ENCODE measurements at regions not wholly inside any gene's neighbourhood (a gene's known extent, or its start where the extent isn't known, plus 50 kb on each side); places are given as distances from the start of the nearest gene placed in this dataset.

- Mint-ChIP-seq H3K4me3 (ENCODE audit: low read depth) (no peak overlapping the region), H3K4me1 (ENCODE audit: low read depth) (no peaks in the 10 kb centered on the region), H3K9me3 (no peaks in the 10 kb centered on the region), H3K27ac (no peak overlapping the region), H3K36me3 (ENCODE audit: low read depth) (no peaks in the 10 kb centered on the region), H3K27me3 (ENCODE audit: low read depth) (no peaks in the 10 kb centered on the region)
- intact Hi-C loops (cut with micrococcal nuclease) = no loop called here
- no peak for DNase-seq (ENCODE audit: low spot score)
These were observed 277.6 kb downstream of the PLPP3 start for GRCh38 chr1:56301791-56302190.

- Mint-ChIP-seq H3K4me1 (ENCODE audit: low read depth) (no peaks in the 10 kb centered on the region), H3K9me3 (no peaks in the 10 kb centered on the region), H3K27ac (no peak overlapping the region), H3K4me3 (ENCODE audit: low read depth) (no peak overlapping the region), H3K36me3 (ENCODE audit: low read depth) (no peaks in the 10 kb centered on the region), H3K27me3 (ENCODE audit: low read depth) (no peaks in the 10 kb centered on the region)
- intact Hi-C loops (cut with micrococcal nuclease) = no loop called here
- no peak for DNase-seq (ENCODE audit: low spot score)
These were observed 278.5 kb downstream of the PLPP3 start for GRCh38 chr1:56300836-56301235.

DNA sequence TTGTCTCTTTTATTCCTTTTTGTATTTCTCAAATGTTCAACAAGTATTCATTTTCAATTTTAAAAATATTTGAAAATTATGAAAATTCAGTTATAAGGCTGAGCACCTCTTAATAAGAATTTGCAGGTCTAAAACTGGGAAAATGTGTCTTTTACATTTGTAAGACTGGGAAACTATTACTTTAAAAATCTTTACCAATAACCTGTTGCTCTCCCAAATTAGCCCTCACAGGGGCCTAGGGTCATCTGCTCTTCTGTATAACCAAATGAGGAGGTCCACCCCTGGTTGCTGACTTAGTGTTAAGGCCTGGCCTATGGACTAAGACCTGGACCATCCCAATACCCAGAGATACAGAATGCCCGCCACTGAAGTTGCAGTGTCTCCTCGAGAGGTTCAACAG, 280.5 kb downstream of the PLPP3 start:
- H3K36me3 Mint-ChIP-seq (ENCODE audit: low read depth) = no peaks in the 10 kb centered on the region
- H3K4me1 Mint-ChIP-seq (ENCODE audit: low read depth) = no peaks in the 10 kb centered on the region
- no peaks in the 10 kb centered on the region for H3K9me3 Mint-ChIP-seq
- no peak for DNase-seq (ENCODE audit: low spot score)
- no peak overlapping the region for H3K27ac Mint-ChIP-seq
- no peak overlapping the region for H3K4me3 Mint-ChIP-seq (ENCODE audit: low read depth)
- no peaks in the 10 kb centered on the region for H3K27me3 Mint-ChIP-seq (ENCODE audit: low read depth)
- intact Hi-C loops (cut with micrococcal nuclease) = no loop called here

- H3K36me3 Mint-ChIP-seq (ENCODE audit: low read depth) = no peaks in the 10 kb centered on the region
- no peak overlapping the region for H3K4me3 Mint-ChIP-seq (ENCODE audit: low read depth)
- H3K4me1 Mint-ChIP-seq (ENCODE audit: low read depth) = no peaks in the 10 kb centered on the region
- intact Hi-C loops (cut with micrococcal nuclease) = no loop called here
- no peak overlapping the region for H3K27ac Mint-ChIP-seq
- no peaks in the 10 kb centered on the region for H3K27me3 Mint-ChIP-seq (ENCODE audit: low read depth)
- H3K9me3 Mint-ChIP-seq = no peaks in the 10 kb centered on the region
- no peak for DNase-seq (ENCODE audit: low spot score)
These were observed 281.5 kb downstream of the PLPP3 start for GRCh38 chr1:56297904-56298303.

GRCh38 chr1:56297208-56297607, 282.2 kb downstream of the PLPP3 start:
- Mint-ChIP-seq H3K36me3 (ENCODE audit: low read depth) (no peaks in the 10 kb centered on the region), H3K27me3 (ENCODE audit: low read depth) (no peaks in the 10 kb centered on the region), H3K4me1 (ENCODE audit: low read depth) (no peaks in the 10 kb centered on the region), H3K9me3 (no peaks in the 10 kb centered on the region), H3K4me3 (ENCODE audit: low read depth) (no peak overlapping the region), H3K27ac (no peak overlapping the region)
- DNase-seq (ENCODE audit: low spot score) = no peak
- intact Hi-C loops (cut with micrococcal nuclease) = no loop called here

- no peaks in the 10 kb centered on the region for H3K9me3 Mint-ChIP-seq
- H3K36me3 Mint-ChIP-seq (ENCODE audit: low read depth) = no peaks in the 10 kb centered on the region
- no peak overlapping the region for H3K4me3 Mint-ChIP-seq (ENCODE audit: low read depth)
- no peaks in the 10 kb centered on the region for H3K4me1 Mint-ChIP-seq (ENCODE audit: low read depth)
- no peak overlapping the region for H3K27ac Mint-ChIP-seq
- DNase-seq (ENCODE audit: low spot score) = no peak
- H3K27me3 Mint-ChIP-seq (ENCODE audit: low read depth) = no peaks in the 10 kb centered on the region
- intact Hi-C loops (cut with micrococcal nuclease) = no loop called here
These were observed 283.1 kb downstream of the PLPP3 start for GRCh38 chr1:56295949-56296929.

GRCh38 chr1:56291374-56291919, 287.9 kb downstream of the PLPP3 start:
- Mint-ChIP-seq H3K27me3 (ENCODE audit: low read depth) (no peaks in the 10 kb centered on the region), H3K4me1 (ENCODE audit: low read depth) (no peaks in the 10 kb centered on the region), H3K36me3 (ENCODE audit: low read depth) (no peaks in the 10 kb centered on the region), H3K27ac (no peak overlapping the region), H3K9me3 (no peaks in the 10 kb centered on the region), H3K4me3 (ENCODE audit: low read depth) (no peak overlapping the region)
- intact Hi-C loops (cut with micrococcal nuclease) = no loop called here
- no peak for DNase-seq (ENCODE audit: low spot score)

GRCh38 chr1:56289260-56289659, 290.1 kb downstream of the PLPP3 start:
- Mint-ChIP-seq H3K4me1 (ENCODE audit: low read depth) (no peaks in the 10 kb centered on the region), H3K27me3 (ENCODE audit: low read depth) (no peaks in the 10 kb centered on the region), H3K36me3 (ENCODE audit: low read depth) (no peaks in the 10 kb centered on the region), H3K9me3 (no peaks in the 10 kb centered on the region), H3K4me3 (ENCODE audit: low read depth) (no peak overlapping the region), H3K27ac (no peak overlapping the region)
- intact Hi-C loops (cut with micrococcal nuclease) = no loop called here
- DNase-seq (ENCODE audit: low spot score) = no peak

DNA sequence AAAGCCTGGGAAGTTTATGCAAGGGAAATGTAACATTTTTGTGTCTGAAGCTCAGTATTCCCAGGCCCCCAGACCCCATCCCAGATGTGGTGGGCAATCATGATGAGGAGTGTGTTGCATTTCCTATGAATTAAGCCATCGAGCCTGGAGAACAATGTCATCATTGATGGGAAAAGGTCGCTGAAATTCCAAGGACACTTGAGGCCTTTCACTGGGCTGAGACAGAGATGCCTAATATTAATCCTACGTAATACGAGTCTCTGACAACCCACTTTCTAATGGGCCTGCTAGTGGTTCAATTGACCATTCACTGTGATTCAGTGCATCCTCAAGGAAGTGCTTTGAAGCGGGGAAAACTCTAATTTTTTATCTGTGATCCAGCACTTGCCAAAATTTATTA, 291.6 kb downstream of the PLPP3 start:
- Mint-ChIP-seq H3K27ac (no peak overlapping the region), H3K27me3 (ENCODE audit: low read depth) (no peaks in the 10 kb centered on the region)
- intact Hi-C loops (cut with micrococcal nuclease) = no loop called here

DNA sequence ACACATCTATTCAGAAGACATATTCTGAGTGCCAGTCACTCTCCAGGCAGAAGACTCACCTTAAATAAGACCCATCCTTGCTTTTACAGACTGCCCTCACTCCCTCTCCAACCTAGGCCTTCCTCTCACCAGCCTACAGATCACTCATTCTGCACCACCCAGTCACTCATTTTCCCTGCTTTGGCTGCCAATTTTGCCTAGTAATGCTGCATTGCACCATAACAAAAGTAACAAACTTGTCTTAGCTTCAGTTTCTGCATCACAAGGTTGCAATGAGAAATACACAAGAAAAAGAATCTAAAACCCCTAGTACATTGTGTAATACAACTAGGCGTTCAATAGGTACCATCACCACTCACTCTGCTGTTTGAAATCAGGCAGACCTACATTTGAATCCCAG, 292.4 kb downstream of the PLPP3 start:
- intact Hi-C loops (cut with micrococcal nuclease) = no loop called here
- no peaks in the 10 kb centered on the region for H3K9me3 Mint-ChIP-seq
- no peak overlapping the region for H3K4me3 Mint-ChIP-seq (ENCODE audit: low read depth)
- no peak overlapping the region for H3K27ac Mint-ChIP-seq
- no peaks in the 10 kb centered on the region for H3K36me3 Mint-ChIP-seq (ENCODE audit: low read depth)
- no peak for DNase-seq (ENCODE audit: low spot score)
- no peaks in the 10 kb centered on the region for H3K27me3 Mint-ChIP-seq (ENCODE audit: low read depth)
- no peaks in the 10 kb centered on the region for H3K4me1 Mint-ChIP-seq (ENCODE audit: low read depth)

More for the DNA sequence above, 291.6 kb downstream of the PLPP3 start:
- DNase-seq (ENCODE audit: low spot score) = no peak
- no peaks in the 10 kb centered on the region for H3K9me3 Mint-ChIP-seq
- no peaks in the 10 kb centered on the region for H3K36me3 Mint-ChIP-seq (ENCODE audit: low read depth)
- H3K4me1 Mint-ChIP-seq (ENCODE audit: low read depth) = no peaks in the 10 kb centered on the region
- H3K4me3 Mint-ChIP-seq (ENCODE audit: low read depth) = no peak overlapping the region

GRCh38 chr1:56286506-56286905, 292.9 kb downstream of the PLPP3 start:
- DNase-seq (ENCODE audit: low spot score) = no peak
- Mint-ChIP-seq H3K4me3 (ENCODE audit: low read depth) (no peak overlapping the region), H3K9me3 (no peaks in the 10 kb centered on the region), H3K27ac (no peak overlapping the region), H3K27me3 (ENCODE audit: low read depth) (no peaks in the 10 kb centered on the region), H3K36me3 (ENCODE audit: low read depth) (no peaks in the 10 kb centered on the region), H3K4me1 (ENCODE audit: low read depth) (no peaks in the 10 kb centered on the region)
- intact Hi-C loops (cut with micrococcal nuclease) = no loop called here

GRCh38 chr1:56285554-56286402, 293.6 kb downstream of the PLPP3 start:
- Mint-ChIP-seq H3K27ac (no peak overlapping the region), H3K9me3 (no peaks in the 10 kb centered on the region), H3K4me1 (ENCODE audit: low read depth) (no peaks in the 10 kb centered on the region), H3K36me3 (ENCODE audit: low read depth) (no peaks in the 10 kb centered on the region), H3K4me3 (ENCODE audit: low read depth) (no peak overlapping the region), H3K27me3 (ENCODE audit: low read depth) (no peaks in the 10 kb centered on the region)
- DNase-seq (ENCODE audit: low spot score) = no peak
- intact Hi-C loops (cut with micrococcal nuclease) = no loop called here

GRCh38 chr1:56284928-56285327, 294.4 kb downstream of the PLPP3 start:
- no peaks in the 10 kb centered on the region for H3K9me3 Mint-ChIP-seq

More at GRCh38 chr1:56284928-56285327, 294.4 kb downstream of the PLPP3 start:
- H3K27me3 Mint-ChIP-seq (ENCODE audit: low read depth) = no peaks in the 10 kb centered on the region
- intact Hi-C loops (cut with micrococcal nuclease) = no loop called here
- no peak overlapping the region for H3K27ac Mint-ChIP-seq
- no peaks in the 10 kb centered on the region for H3K36me3 Mint-ChIP-seq (ENCODE audit: low read depth)
- no peaks in the 10 kb centered on the region for H3K4me1 Mint-ChIP-seq (ENCODE audit: low read depth)
- H3K4me3 Mint-ChIP-seq (ENCODE audit: low read depth) = no peak overlapping the region
- DNase-seq (ENCODE audit: low spot score) = no peak
